Osteoblast (primary cell): ENCODE measurements at regions not wholly inside any gene's neighbourhood (a gene's known extent, or its start where the extent isn't known, plus 50 kb on each side); places are given as distances from the start of the nearest gene placed in this dataset.

Source experiments
- DNase-seq: peaks from one replicate; pipeline ENCODE4 v3.0.0; 2011; ENCODE audit warnings: low spot score, mixed read lengths; ENCODE audit not compliant: insufficient read length; ENCODE audit errors: missing footprints
- H2AFZ ChIP-seq: 2 replicates; pipeline ENCODE4 v1.6.0; 2011; ENCODE audit warnings: mild to moderate bottlenecking, low read length
- H3K27ac ChIP-seq: 2 replicates; pipeline ENCODE4 v1.5.1; 2011; ENCODE audit warnings: mild to moderate bottlenecking, low read depth, low read length, moderate library complexity
- H3K27me3 ChIP-seq: 2 replicates; pipeline ENCODE4 v1.6.0; 2012; ENCODE audit warnings: mild to moderate bottlenecking, control low read depth, inconsistent platforms, low read length, moderate library complexity; ENCODE audit not compliant: insufficient read depth
- H3K36me3 ChIP-seq: 2 replicates; pipeline ENCODE4 v1.5.1; 2011; ENCODE audit warnings: mild to moderate bottlenecking, low read length, control low read depth, moderate library complexity; ENCODE audit not compliant: insufficient read depth
- H3K4me1 ChIP-seq: 2 replicates; pipeline ENCODE4 v1.5.1; 2011; ENCODE audit warnings: mild to moderate bottlenecking, low read length, control low read depth, moderate library complexity; ENCODE audit not compliant: insufficient read depth
- H3K4me2 ChIP-seq: 2 replicates; pipeline ENCODE4 v1.6.0; 2011; ENCODE audit warnings: mild to moderate bottlenecking, low read length; ENCODE audit not compliant: insufficient read depth
- H3K4me3 ChIP-seq: fragments of 200-600 bp; sonication (generic); 3 replicates; pipeline ENCODE4 v1.5.1; 2012; ENCODE audit warnings: mild to moderate bottlenecking, low read length, inconsistent platforms; ENCODE audit not compliant: insufficient read depth
- H3K79me2 ChIP-seq: 2 replicates; pipeline ENCODE4 v1.6.0; 2012; ENCODE audit warnings: mild to moderate bottlenecking, low read length, control low read depth, inconsistent platforms; ENCODE audit not compliant: insufficient read depth
- H3K9me3 ChIP-seq: 2 replicates; pipeline ENCODE4 v1.5.1; 2011; ENCODE audit warnings: low read depth, low read length, control low read depth
- H4K20me1 ChIP-seq: 2 replicates; pipeline ENCODE4 v1.6.0; 2012; ENCODE audit warnings: mild to moderate bottlenecking, low read length, control low read depth; ENCODE audit not compliant: insufficient read depth
- CTCF ChIP-seq: IDR thresholded peaks from 2 replicates; pipeline ENCODE4 v1.5.1; 2011; ENCODE audit warnings: mild to moderate bottlenecking, low read depth, low read length, moderate library complexity; ENCODE audit errors: extremely low read depth

GRCh38 chr14:81960781-81961180 lies 427.1 kb upstream of the SEL1L start:
- TF ChIP-seq CTCF = no peak
- Histone ChIP-seq H3K4me1 (no peaks in the 10 kb centered on the region), H3K4me2 (no peak overlapping the region), H3K9me3 (peaks cover 4% of the 10 kb centered on the region), H3K27ac (no peak overlapping the region), H3K79me2 (no peaks in the 10 kb centered on the region), H3K36me3 (no peaks in the 10 kb centered on the region), H2AFZ (no peak overlapping the region), H3K4me3 (no peak overlapping the region), H3K27me3 (no peaks in the 10 kb centered on the region), H4K20me1 (no peaks in the 10 kb centered on the region)
- DNase-seq = no peak

- H3K27ac ChIP-seq = no peak overlapping the region
- no peaks in the 10 kb centered on the region for H3K27me3 ChIP-seq
These were observed 430.2 kb upstream of the SEL1L start for GRCh38 chr14:81963846-81964245.

GRCh38 chr14:81970307-81970706 lies 436.7 kb upstream of the SEL1L start:
- no peak for DNase-seq
- no peaks in the 10 kb centered on the region for H4K20me1 ChIP-seq
- H2AFZ ChIP-seq = no peak overlapping the region
- H3K4me1 ChIP-seq = no peaks in the 10 kb centered on the region
- H3K36me3 ChIP-seq = no peaks in the 10 kb centered on the region
- H3K27me3 ChIP-seq = no peaks in the 10 kb centered on the region
- H3K4me3 ChIP-seq = no peak overlapping the region
- no peaks in the 10 kb centered on the region for H3K79me2 ChIP-seq
- TF ChIP-seq CTCF = no peak
- H3K9me3 ChIP-seq = peaks cover 9% of the 10 kb centered on the region
- no peak overlapping the region for H3K27ac ChIP-seq
- no peak overlapping the region for H3K4me2 ChIP-seq

More at GRCh38 chr14:81963846-81964245, 430.2 kb upstream of the SEL1L start:
- H3K79me2 ChIP-seq = no peaks in the 10 kb centered on the region
- H2AFZ ChIP-seq = no peak overlapping the region
- H3K4me2 ChIP-seq = no peak overlapping the region
- TF ChIP-seq CTCF = no peak
- H3K4me3 ChIP-seq = no peak overlapping the region
- no peaks in the 10 kb centered on the region for H3K4me1 ChIP-seq
- no peaks in the 10 kb centered on the region for H3K36me3 ChIP-seq
- no peak for DNase-seq
- peaks cover 5% of the 10 kb centered on the region for H3K9me3 ChIP-seq
- H4K20me1 ChIP-seq = no peaks in the 10 kb centered on the region

- DNase-seq = no peak
- Histone ChIP-seq H3K4me1 (no peaks in the 10 kb centered on the region), H4K20me1 (no peaks in the 10 kb centered on the region), H3K27me3 (no peaks in the 10 kb centered on the region), H3K79me2 (no peaks in the 10 kb centered on the region), H3K9me3 (peaks cover 6% of the 10 kb centered on the region), H2AFZ (no peak overlapping the region), H3K4me3 (no peak overlapping the region), H3K27ac (no peak overlapping the region), H3K4me2 (no peak overlapping the region), H3K36me3 (no peaks in the 10 kb centered on the region)
- TF ChIP-seq CTCF = no peak
These were observed 438.3 kb upstream of the SEL1L start for GRCh38 chr14:81971911-81972310.
